ENCODE measurements at regions not wholly inside any gene's neighbourhood (a gene's known extent, or its start where the extent isn't known, plus 50 kb on each side); places are given as distances from the start of the nearest gene placed in this dataset.

DNA sequence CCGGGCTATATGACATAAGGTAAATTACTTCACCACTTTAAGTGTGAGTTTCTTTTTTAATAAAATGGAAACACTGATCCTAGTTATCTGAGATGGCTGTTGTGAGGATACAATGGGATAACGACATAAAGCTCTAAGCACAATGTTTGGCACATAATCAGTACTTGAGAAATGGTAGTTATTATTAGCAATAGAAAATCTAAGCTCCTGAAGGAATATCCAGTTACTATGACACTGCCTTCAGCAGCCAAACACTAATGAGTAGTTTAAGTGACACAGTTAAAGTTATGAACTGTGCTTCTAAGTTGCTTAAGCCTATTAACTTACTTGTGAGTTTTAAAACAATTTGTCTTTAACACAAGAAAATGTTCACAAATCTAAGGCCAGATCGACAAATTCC lies 96.8 kb downstream of the ELAPOR2 start:
- intact Hi-C loops (cut with DNase I; ENCODE audit: low total_unique reads), result no loop called here
- WGBS, 2 donors, result 86 to 87% methylated on average over 3 of the region's 3 CpGs
- no peak for TF ChIP-seq POLR2A (IDR thresholded peaks at IDR 0.05)
- H3K4me3 ChIP-seq (ENCODE audit: low read depth, poor library complexity, severe bottlenecking), result no peak overlapping the region
- DNase-seq (ENCODE audit: low spot score in 2 of 2), result no peak

DNA sequence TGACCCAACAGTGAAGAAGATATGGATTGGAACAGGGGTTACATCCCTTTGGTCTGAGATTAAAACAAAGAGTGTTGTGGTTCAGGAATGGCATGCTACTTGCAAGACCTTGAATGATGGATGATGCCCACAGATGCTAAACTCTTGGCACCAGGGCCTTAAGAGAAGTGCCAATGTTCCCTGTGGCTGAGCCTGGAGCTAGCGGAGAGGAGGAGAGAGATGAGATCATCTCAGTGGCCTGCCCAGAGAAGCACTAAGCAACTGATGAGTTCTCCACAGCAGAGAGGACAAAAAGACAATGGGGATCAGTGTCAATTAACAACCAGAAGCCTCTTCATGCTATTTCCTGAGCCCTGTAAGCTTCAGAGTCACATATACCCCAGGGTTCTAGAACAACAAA lies 97.8 kb downstream of the ELAPOR2 start:
- H3K4me3 ChIP-seq (ENCODE audit: low read depth, poor library complexity, severe bottlenecking), result no peak overlapping the region
- DNase-seq (ENCODE audit: low spot score in 2 of 2), result no peak

DNA sequence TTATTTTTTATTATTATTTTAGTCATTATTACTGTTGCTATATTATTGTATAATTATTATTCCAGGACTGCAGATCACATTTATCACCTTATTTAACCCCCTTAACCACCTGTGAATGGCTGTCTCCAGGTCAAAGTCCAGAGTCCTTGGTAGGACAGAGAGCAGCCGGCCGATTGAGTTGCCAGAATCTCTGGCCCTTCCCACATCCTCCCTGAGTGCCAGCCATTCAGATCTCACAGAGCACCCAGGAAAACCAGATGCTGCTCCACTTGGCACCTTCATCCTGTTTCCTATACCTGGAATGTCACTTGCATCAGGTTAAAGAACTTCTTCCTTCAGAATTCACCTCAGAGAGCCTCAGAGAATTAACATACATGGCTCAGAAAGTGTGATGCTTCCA lies 101.1 kb downstream of the ELAPOR2 start:
- no peak for DNase-seq (ENCODE audit: low spot score in 2 of 2)
- intact Hi-C loops (cut with DNase I; ENCODE audit: low total_unique reads), result no loop called here
- H3K4me3 ChIP-seq (ENCODE audit: low read depth, poor library complexity, severe bottlenecking), result no peak overlapping the region
- no peak for TF ChIP-seq POLR2A (IDR thresholded peaks at IDR 0.05)
- TF ChIP-seq, protein P1, sequence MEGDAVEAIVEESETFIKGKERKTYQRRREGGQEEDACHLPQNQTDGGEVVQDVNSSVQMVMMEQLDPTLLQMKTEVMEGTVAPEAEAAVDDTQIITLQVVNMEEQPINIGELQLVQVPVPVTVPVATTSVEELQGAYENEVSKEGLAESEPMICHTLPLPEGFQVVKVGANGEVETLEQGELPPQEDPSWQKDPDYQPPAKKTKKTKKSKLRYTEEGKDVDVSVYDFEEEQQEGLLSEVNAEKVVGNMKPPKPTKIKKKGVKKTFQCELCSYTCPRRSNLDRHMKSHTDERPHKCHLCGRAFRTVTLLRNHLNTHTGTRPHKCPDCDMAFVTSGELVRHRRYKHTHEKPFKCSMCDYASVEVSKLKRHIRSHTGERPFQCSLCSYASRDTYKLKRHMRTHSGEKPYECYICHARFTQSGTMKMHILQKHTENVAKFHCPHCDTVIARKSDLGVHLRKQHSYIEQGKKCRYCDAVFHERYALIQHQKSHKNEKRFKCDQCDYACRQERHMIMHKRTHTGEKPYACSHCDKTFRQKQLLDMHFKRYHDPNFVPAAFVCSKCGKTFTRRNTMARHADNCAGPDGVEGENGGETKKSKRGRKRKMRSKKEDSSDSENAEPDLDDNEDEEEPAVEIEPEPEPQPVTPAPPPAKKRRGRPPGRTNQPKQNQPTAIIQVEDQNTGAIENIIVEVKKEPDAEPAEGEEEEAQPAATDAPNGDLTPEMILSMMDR (IDR thresholded peaks at IDR 0.05), result no peak
- WGBS, 2 donors, result 74 to 87% methylated on average over 2 of the region's 2 CpGs

More for the DNA sequence above, 97.8 kb downstream of the ELAPOR2 start:
- intact Hi-C loops (cut with DNase I; ENCODE audit: low total_unique reads), result no loop called here
- TF ChIP-seq, protein P1 (IDR thresholded peaks at IDR 0.05), result no peak
- WGBS, 2 donors, result 78 to 93% methylated on average over 1 of the region's 1 CpG

DNA sequence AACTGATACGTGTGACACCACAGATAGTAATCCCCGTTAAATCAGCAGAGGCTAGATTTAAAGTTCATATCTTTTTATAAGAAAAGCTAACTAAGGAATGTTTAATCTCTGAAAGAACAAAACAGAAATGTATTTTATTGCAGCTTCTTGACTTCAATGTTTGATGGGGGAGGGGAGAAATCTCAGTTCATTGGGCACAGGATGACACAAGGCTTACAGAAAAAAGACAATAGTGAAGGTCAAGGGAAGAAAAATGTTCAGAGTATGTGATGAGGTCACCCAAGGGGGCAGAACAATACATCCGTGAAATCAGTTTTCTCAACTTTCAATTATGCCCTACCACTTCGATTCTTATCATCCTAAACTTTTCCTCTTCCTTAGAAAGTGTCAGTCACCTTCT lies 102.9 kb downstream of the ELAPOR2 start:
- TF ChIP-seq, protein P1 (IDR thresholded peaks at IDR 0.05), result no peak
- no peak for TF ChIP-seq POLR2A (IDR thresholded peaks at IDR 0.05)
- intact Hi-C loops (cut with DNase I; ENCODE audit: low total_unique reads), result no loop called here
- 77 to 78% methylated on average over 4 of the region's 4 CpGs for WGBS, 2 donors
- no peak for DNase-seq (ENCODE audit: low spot score in 2 of 2)
- H3K4me3 ChIP-seq (ENCODE audit: low read depth, poor library complexity, severe bottlenecking), result no peak overlapping the region

DNA sequence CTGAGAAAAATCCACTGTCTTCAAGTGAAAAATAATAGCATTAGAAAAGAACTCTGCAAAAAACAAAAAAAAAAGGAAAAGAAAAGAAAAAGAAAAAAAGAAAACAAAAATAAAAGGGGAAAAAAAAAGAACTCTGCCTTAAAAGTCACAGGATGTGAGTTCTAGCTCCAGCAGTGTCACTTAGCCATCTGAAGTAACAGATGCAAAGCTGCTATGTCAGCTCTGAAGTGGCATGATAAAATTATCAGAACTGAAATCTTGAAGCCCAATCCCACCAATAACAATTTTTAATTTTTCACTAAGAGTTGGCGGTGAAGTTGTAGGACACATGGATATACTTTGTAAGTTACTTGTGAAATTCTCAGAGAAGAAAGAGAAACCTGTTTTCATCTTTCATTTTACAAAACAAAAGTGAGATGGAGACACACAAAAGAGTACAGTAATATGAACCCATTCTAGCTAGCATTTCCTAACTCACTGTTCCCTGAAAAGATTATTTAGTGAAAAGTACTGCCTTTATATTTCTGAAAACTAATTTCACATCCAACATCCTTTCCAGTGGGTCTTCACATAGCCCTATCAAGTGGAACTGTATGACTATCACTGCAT lies 103.5 kb downstream of the ELAPOR2 start:
- intact Hi-C loops (cut with DNase I; ENCODE audit: low total_unique reads), result no loop called here
- TF ChIP-seq POLR2A (IDR thresholded peaks at IDR 0.05), result no peak
- TF ChIP-seq, protein P1 (IDR thresholded peaks at IDR 0.05), result no peak
- WGBS, 2 donors, result 95 to 97% methylated on average over 1 of the region's 1 CpG
- H3K4me3 ChIP-seq (ENCODE audit: low read depth, poor library complexity, severe bottlenecking), result no peak overlapping the region
- DNase-seq (ENCODE audit: low spot score in 2 of 2), result no peak

DNA sequence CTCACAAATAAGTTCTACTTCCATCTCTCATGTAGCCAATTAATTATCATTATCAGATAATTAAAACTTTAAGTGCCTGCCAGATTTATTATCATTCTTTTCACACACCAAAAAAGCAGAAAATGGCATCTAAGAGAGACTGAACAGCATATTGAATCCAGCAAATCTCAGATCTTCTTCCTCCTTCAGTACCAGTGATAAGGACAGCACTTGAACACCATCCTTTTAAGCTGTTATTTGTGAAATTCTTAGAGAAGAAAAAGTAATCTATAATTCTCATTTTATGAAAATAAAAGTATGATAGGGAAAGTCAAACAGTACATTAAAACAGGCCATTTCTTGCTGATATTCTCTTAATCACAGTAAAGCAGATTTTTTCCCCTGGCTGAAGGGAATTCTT lies 104.5 kb downstream of the ELAPOR2 start:
- DNase-seq (ENCODE audit: low spot score in 2 of 2), result no peak
- H3K4me3 ChIP-seq (ENCODE audit: low read depth, poor library complexity, severe bottlenecking), result no peak overlapping the region
- TF ChIP-seq, protein P1 (IDR thresholded peaks at IDR 0.05), result no peak
- no peak for TF ChIP-seq POLR2A (IDR thresholded peaks at IDR 0.05)
- intact Hi-C loops (cut with DNase I; ENCODE audit: low total_unique reads), result no loop called here

Measured in lower leg skin (tissue), 4 donors.